K562 (cell line): ENCODE measurements at regions not wholly inside any gene's neighbourhood (a gene's known extent, or its start where the extent isn't known, plus 50 kb on each side); places are given as distances from the start of the nearest gene placed in this dataset.

Experiments used
- ARNT ChIP-seq, 2 experiments: fragments of 450-650 bp; IDR thresholded peaks; 2 replicates each; pipeline ENCODE4 v1.6.1; 2016; ENCODE audit warnings: mild to moderate bottlenecking in 1 of 2
- DMBX1 ChIP-seq: fragments of 250-450 bp; sonication (Bioruptor Pico); IDR thresholded peaks from 2 replicates; pipeline ENCODE4 v1.8.0; 2022; ENCODE audit warnings: inconsistent platforms, mild to moderate bottlenecking, moderate library complexity, borderline replicate concordance
- MYBL2 ChIP-seq, 2 experiments: fragments of 450-650 bp in 1 of 2; sonication (generic) in 1 of 2; formaldehyde crosslinking in 1 of 2; IDR thresholded peaks; 2 replicates each; pipeline versions ENCODE4 v1.6.1 to v1.8.1; 2017 to 2022; ENCODE audit warnings: borderline replicate concordance in 1 of 2, inconsistent platforms in 1 of 2, low read depth in 1 of 2, mild to moderate bottlenecking in 1 of 2, missing genetic modification reagents in 1 of 2, moderate library complexity in 1 of 2
- SRSF3 ChIP-seq: fragments of 200-400 bp; formaldehyde crosslinking; IDR thresholded peaks from 2 replicates; pipeline ENCODE4 v1.6.1; 2016; ENCODE audit warnings: mild to moderate bottlenecking, low read length, moderate library complexity; ENCODE audit not compliant: insufficient read depth
- TF ChIP-seq, protein P1 (sequence below), 2 experiments: fragments of 450-650 bp; IDR thresholded peaks; 2 replicates each; pipeline ENCODE4 v1.6.1; 2018; ENCODE audit warnings: mild to moderate bottlenecking in 2 of 2, low read depth in 1 of 2; ENCODE audit not compliant: partially characterized antibody in 2 of 2
- TF ChIP-seq, protein P2 (sequence below): IDR thresholded peaks from 2 replicates; pipeline ENCODE4 v1.6.1; 2011; ENCODE audit not compliant: insufficient read length; ENCODE audit errors: extremely low read depth
- TF ChIP-seq, protein P3 (sequence below), 2 experiments: fragments of 450-650 bp in 1 of 2; IDR thresholded peaks; 2 replicates each; pipeline ENCODE4 v1.6.1; 2011 to 2017; ENCODE audit warnings: low read depth in 2 of 2, antibody characterized with exemption in 1 of 2, borderline replicate concordance in 1 of 2, low read length in 1 of 2, mild to moderate bottlenecking in 1 of 2, mixed read lengths in 1 of 2; ENCODE audit not compliant: control insufficient read depth in 1 of 2

DNA sequence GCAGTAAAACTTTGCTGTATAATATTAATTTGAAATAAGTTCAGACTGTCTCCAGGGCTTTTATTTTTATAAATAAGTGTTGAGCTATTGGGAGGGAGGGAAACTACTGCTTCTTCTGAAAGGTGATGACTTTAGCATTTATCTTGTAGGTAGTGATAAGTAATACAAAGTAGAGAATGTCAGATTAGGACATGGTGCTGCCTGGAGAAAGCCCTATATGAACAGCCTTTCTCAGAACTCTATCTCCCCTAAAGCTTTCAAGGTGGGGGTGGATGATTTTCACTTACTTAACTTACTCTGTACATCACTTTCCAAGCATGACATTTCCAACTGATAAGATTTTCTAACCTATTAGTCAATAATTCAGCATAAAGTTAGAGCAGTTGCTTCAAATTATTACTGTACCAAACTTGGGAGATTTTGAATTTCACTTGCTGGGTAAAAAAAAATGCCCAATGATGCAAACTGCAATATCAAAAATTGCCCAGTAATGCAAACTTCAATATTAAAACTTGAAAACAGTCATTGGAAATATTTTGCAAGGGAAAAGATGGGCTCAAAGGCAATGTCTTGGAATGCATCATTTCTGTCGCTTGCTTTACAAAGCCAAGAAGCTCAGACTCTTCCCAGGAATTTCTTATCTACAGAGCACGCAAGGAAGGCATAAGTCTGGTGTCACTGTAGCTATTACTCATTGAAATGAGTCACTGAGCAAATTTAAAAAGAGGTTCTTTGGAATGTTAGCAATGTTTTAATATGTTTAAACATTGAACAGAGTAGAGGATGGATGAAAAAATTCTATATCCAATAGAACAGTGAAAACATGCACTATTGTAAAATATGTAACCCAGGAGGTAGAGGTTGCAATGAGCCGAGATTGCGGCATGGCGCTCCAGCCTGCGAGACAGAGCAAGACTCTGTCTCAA lies 569.5 kb downstream of the PSAT1 start (continued):
- TF ChIP-seq, protein P1, sequence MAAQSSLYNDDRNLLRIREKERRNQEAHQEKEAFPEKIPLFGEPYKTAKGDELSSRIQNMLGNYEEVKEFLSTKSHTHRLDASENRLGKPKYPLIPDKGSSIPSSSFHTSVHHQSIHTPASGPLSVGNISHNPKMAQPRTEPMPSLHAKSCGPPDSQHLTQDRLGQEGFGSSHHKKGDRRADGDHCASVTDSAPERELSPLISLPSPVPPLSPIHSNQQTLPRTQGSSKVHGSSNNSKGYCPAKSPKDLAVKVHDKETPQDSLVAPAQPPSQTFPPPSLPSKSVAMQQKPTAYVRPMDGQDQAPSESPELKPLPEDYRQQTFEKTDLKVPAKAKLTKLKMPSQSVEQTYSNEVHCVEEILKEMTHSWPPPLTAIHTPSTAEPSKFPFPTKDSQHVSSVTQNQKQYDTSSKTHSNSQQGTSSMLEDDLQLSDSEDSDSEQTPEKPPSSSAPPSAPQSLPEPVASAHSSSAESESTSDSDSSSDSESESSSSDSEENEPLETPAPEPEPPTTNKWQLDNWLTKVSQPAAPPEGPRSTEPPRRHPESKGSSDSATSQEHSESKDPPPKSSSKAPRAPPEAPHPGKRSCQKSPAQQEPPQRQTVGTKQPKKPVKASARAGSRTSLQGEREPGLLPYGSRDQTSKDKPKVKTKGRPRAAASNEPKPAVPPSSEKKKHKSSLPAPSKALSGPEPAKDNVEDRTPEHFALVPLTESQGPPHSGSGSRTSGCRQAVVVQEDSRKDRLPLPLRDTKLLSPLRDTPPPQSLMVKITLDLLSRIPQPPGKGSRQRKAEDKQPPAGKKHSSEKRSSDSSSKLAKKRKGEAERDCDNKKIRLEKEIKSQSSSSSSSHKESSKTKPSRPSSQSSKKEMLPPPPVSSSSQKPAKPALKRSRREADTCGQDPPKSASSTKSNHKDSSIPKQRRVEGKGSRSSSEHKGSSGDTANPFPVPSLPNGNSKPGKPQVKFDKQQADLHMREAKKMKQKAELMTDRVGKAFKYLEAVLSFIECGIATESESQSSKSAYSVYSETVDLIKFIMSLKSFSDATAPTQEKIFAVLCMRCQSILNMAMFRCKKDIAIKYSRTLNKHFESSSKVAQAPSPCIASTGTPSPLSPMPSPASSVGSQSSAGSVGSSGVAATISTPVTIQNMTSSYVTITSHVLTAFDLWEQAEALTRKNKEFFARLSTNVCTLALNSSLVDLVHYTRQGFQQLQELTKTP (IDR thresholded peaks at IDR 0.05; ENCODE audit: low read depth in 1 of 2, partially characterized antibody in 2 of 2), result no peak
- TF ChIP-seq, protein P2, sequence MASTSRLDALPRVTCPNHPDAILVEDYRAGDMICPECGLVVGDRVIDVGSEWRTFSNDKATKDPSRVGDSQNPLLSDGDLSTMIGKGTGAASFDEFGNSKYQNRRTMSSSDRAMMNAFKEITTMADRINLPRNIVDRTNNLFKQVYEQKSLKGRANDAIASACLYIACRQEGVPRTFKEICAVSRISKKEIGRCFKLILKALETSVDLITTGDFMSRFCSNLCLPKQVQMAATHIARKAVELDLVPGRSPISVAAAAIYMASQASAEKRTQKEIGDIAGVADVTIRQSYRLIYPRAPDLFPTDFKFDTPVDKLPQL, result no peak
- TF ChIP-seq, protein P3, sequence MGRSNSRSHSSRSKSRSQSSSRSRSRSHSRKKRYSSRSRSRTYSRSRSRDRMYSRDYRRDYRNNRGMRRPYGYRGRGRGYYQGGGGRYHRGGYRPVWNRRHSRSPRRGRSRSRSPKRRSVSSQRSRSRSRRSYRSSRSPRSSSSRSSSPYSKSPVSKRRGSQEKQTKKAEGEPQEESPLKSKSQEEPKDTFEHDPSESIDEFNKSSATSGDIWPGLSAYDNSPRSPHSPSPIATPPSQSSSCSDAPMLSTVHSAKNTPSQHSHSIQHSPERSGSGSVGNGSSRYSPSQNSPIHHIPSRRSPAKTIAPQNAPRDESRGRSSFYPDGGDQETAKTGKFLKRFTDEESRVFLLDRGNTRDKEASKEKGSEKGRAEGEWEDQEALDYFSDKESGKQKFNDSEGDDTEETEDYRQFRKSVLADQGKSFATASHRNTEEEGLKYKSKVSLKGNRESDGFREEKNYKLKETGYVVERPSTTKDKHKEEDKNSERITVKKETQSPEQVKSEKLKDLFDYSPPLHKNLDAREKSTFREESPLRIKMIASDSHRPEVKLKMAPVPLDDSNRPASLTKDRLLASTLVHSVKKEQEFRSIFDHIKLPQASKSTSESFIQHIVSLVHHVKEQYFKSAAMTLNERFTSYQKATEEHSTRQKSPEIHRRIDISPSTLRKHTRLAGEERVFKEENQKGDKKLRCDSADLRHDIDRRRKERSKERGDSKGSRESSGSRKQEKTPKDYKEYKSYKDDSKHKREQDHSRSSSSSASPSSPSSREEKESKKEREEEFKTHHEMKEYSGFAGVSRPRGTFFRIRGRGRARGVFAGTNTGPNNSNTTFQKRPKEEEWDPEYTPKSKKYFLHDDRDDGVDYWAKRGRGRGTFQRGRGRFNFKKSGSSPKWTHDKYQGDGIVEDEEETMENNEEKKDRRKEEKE (IDR thresholded peaks at IDR 0.05; ENCODE audit: borderline replicate concordance in 1 of 2, control insufficient read depth in 1 of 2, low read depth in 2 of 2, low read length in 1 of 2), result no peak
- TF ChIP-seq MYBL2 (IDR thresholded peaks at IDR 0.05; ENCODE audit: low read depth) (no peak), MYBL2 (CRISPR knock-in tag; IDR thresholded peaks at IDR 0.05; ENCODE audit: borderline replicate concordance) (no peak), DMBX1 (no peak), ARNT (IDR thresholded peaks at IDR 0.05) (no peak), SRSF3 (no peak)
